BE2C (cell line): ENCODE measurements at regions not wholly inside any gene's neighbourhood (a gene's known extent, or its start where the extent isn't known, plus 50 kb on each side); places are given as distances from the start of the nearest gene placed in this dataset.

Experiments
- DNase-seq: peaks from one replicate; pipeline ENCODE4 v3.0.0-alpha.2; 2020
- H3K27me3 ChIP-seq: fragments of 250-450 bp; sonication (Bioruptor Pico); 2 replicates; pipeline ENCODE4 v1.5.1; 2020; ENCODE audit warnings: mild to moderate bottlenecking
- H3K36me3 ChIP-seq: fragments of 250-450 bp; sonication (Bioruptor Pico); 2 replicates; pipeline ENCODE4 v1.5.1; 2020; ENCODE audit warnings: mild to moderate bottlenecking
- H3K4me1 ChIP-seq: fragments of 250-450 bp; sonication (Bioruptor Pico); 2 replicates; pipeline ENCODE4 v1.5.1; 2020
- H3K4me3 ChIP-seq: 2 replicates; pipeline ENCODE4 v1.5.1; 2011; ENCODE audit warnings: low read depth, low read length
- H3K9me3 ChIP-seq: fragments of 250-450 bp; sonication (Bioruptor Pico); 2 replicates; pipeline ENCODE4 v1.5.1; 2020
- CTCF ChIP-seq: IDR thresholded peaks from 2 replicates; pipeline ENCODE4 v1.5.1; 2012; ENCODE audit warnings: mild to moderate bottlenecking, low read depth, low read length

GRCh38 chr14:96959992-96960391 is 162.8 kb downstream of the VRK1 start:
- TF ChIP-seq CTCF, result no peak
- no peaks in the 10 kb centered on the region for H3K36me3 ChIP-seq

GRCh38 chr14:96960598-96961116 is 163.5 kb downstream of the VRK1 start:
- no peaks in the 10 kb centered on the region for H3K36me3 ChIP-seq
- TF ChIP-seq CTCF, result no peak
- no peaks in the 10 kb centered on the region for H3K9me3 ChIP-seq
- H3K4me3 ChIP-seq, result no peak overlapping the region
- no peaks in the 10 kb centered on the region for H3K27me3 ChIP-seq
- H3K4me1 ChIP-seq, result no peaks in the 10 kb centered on the region; the same call in 1 of the 2 replicates
- DNase-seq, result no peak

More at GRCh38 chr14:96959992-96960391, 162.8 kb downstream of the VRK1 start:
- H3K27me3 ChIP-seq, result no peaks in the 10 kb centered on the region
- no peaks in the 10 kb centered on the region for H3K9me3 ChIP-seq
- no peak overlapping the region for H3K4me3 ChIP-seq
- no peaks in the 10 kb centered on the region; the same call in 1 of the 2 replicates for H3K4me1 ChIP-seq
- DNase-seq, result no peak

- Histone ChIP-seq H3K36me3 (no peaks in the 10 kb centered on the region), H3K9me3 (no peaks in the 10 kb centered on the region), H3K4me1 (no peaks in the 10 kb centered on the region; the same call in 1 of the 2 replicates), H3K4me3 (no peak overlapping the region), H3K27me3 (no peaks in the 10 kb centered on the region)
- DNase-seq, result no peak
- TF ChIP-seq CTCF, result no peak
These were observed 164.7 kb downstream of the VRK1 start for GRCh38 chr14:96961895-96962294.

- Histone ChIP-seq H3K36me3 (no peaks in the 10 kb centered on the region), H3K9me3 (no peaks in the 10 kb centered on the region), H3K4me3 (no peak overlapping the region), H3K27me3 (no peaks in the 10 kb centered on the region), H3K4me1 (no peaks in the 10 kb centered on the region; the same call in 1 of the 2 replicates)
- DNase-seq, result no peak
- TF ChIP-seq CTCF, result no peak
These were observed 165.2 kb downstream of the VRK1 start for GRCh38 chr14:96962337-96962736.

GRCh38 chr14:96964726-96965415 is 167.7 kb downstream of the VRK1 start:
- TF ChIP-seq CTCF, result no peak
- Histone ChIP-seq H3K4me1 (no peaks in the 10 kb centered on the region; the same call in 1 of the 2 replicates), H3K9me3 (no peaks in the 10 kb centered on the region), H3K36me3 (no peaks in the 10 kb centered on the region), H3K4me3 (no peak overlapping the region), H3K27me3 (no peaks in the 10 kb centered on the region)
- DNase-seq, result no peak

- TF ChIP-seq CTCF, result no peak
- Histone ChIP-seq H3K4me1 (no peaks in the 10 kb centered on the region; the same call in 1 of the 2 replicates), H3K36me3 (no peaks in the 10 kb centered on the region), H3K27me3 (no peaks in the 10 kb centered on the region), H3K4me3 (no peak overlapping the region), H3K9me3 (no peaks in the 10 kb centered on the region)
- DNase-seq, result peak; percentile 46
These were observed 168.9 kb downstream of the VRK1 start for GRCh38 chr14:96965885-96966595.
